ENCODE measurements at regions not wholly inside any gene's neighbourhood (a gene's known extent, or its start where the extent isn't known, plus 50 kb on each side); places are given as distances from the start of the nearest gene placed in this dataset.
"Not testable (repeated sequence)": the region's sequence is repeated elsewhere in the genome, so short reads cannot be mapped to it uniquely, and the experiment has no call there.

DNA sequence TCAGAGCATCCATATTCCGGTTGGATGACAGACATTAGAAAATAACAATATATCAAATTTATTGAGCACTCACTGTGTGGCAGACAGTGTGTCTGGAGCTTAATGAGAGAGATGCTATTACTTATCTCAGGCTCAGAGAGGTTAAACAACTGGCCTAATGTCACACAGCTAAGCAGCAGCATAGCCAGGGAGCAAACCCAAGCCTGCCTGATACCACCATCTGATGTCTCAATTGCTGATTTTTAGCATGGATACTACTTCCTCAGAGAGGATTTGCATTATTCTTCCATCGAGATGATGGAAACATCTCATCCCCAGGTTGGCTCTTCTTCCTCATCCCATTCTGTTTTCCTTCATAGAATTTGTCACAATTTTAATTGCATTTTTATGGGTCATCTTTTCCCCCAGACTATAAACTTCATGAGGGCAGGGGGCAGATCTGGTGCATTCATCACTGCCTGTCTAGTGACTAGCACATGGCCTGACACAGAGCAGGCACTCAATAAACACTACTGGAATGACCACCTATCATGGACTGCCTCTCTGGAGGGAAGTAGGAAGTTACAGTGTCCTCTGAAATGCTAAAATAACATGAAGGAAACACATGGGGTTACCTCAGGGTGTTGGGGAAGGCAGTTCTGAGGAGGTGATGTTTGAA, 344.8 kb upstream of the CCL2 start:
- DNase-seq, result no peak

GRCh38 chr17:33914125-33914524, 341.0 kb upstream of the CCL2 start:
- DNase-seq, result no peak

- DNase-seq, result no peak
Observed at GRCh38 chr17:33922971-33923370, 332.1 kb upstream of the CCL2 start.

- no peak for DNase-seq
Observed at GRCh38 chr17:33924104-33924503, 331.0 kb upstream of the CCL2 start.

- no peak for DNase-seq
Observed at GRCh38 chr17:33925649-33926048, 329.4 kb upstream of the CCL2 start.

DNA sequence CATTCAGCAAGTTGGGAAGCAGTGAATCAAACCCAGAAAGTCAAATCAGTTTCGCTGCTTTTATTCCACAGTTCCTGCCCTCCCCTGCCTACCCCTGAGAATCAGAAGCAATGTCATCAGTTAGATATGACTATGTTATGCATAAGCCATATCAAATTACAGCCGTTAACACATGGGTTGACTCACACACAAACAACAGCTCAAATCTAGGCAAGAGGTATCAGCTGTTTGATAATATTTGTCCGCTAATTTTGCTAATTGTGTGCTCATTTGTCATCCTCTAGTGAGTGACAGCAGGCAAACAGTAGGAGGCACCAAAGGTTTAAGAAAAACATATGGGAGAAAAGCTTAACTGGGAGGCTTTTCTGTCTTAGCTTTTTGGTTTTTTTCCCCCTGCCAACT, 327.4 kb upstream of the CCL2 start:
- DNase-seq, result no peak

GRCh38 chr17:33929181-33929724, 325.8 kb upstream of the CCL2 start:
- no peak for DNase-seq

DNA sequence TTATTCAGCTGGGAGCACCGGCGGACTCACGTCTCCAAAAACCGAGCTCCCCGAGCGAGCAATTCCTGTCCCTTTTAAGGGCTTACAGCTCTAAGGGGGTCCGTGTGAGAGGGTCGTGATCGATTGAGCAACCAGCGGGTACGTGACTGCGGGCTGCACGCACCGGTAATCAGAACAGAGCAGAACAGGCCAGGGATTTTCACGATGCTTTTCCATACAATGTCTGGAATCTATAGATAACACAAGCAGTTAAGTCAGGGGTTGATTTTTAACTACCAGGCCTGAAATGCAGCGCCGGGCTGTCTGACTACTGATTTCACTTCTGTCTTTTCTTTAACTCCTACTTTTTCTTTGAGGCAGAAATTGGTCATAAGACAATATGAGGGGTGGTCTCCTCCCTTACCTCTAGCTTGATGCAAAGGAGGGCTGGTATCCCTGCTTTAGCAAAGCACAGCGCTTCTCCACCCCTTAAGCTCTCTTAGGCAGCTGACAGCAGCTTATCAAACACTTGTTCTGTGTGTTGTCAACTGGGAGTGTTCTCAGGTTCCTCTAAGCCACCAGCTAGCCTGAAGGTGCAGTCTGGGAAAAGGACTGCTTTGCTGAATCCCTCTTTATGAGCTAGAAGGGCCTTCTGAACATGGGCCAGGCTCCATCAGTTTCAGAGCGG, 323.8 kb upstream of the CCL2 start:
- not testable (repeated sequence) for DNase-seq

GRCh38 chr17:33932996-33933395, 322.1 kb upstream of the CCL2 start:
- DNase-seq, result no peak

- DNase-seq, result no peak
Observed at GRCh38 chr17:33933576-33933975, 321.5 kb upstream of the CCL2 start.

DNA sequence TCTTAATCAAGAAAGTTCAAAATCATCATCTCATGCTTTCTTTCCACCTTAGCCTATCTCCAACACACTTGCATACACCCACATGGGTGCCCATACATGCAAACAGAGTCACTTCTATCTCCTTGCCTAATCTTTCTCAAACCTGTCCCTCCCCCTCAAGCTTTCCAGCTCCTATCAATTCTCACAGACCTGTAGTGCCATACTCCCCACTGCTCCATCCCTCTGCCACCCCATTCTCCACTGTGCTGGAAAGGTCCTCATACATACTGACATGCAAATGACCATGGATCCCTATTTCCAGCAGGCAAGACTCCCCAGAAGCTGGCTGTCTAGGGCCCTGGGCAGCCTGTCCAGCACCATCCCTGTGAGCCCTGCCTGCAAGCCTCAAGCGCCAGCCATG, 320.4 kb upstream of the CCL2 start:
- no peak for DNase-seq

DNA sequence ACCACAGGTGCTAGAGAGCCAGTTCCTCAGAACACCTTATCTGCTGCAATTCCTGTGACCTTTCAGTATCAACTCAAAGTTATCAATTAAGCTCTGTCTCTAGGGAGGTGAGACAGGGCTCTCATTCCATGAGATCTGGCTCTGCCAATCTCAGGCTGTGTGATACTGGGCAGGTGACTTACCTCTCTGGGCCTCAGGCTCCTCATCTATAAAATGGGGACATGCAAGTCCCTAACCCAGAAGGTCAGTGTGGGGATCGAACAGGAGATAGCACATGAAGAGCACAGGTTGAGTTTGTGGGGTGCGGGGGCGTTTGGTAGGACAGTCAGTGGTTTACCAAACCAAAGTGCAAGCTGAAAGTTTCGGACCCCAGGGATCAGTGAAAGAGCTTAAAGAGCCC, 319.3 kb upstream of the CCL2 start:
- DNase-seq, result no peak

- no peak for DNase-seq
Observed at GRCh38 chr17:33936764-33937163, 318.3 kb upstream of the CCL2 start.

GRCh38 chr17:33939959-33940358, 315.1 kb upstream of the CCL2 start:
- no peak for DNase-seq

DNA sequence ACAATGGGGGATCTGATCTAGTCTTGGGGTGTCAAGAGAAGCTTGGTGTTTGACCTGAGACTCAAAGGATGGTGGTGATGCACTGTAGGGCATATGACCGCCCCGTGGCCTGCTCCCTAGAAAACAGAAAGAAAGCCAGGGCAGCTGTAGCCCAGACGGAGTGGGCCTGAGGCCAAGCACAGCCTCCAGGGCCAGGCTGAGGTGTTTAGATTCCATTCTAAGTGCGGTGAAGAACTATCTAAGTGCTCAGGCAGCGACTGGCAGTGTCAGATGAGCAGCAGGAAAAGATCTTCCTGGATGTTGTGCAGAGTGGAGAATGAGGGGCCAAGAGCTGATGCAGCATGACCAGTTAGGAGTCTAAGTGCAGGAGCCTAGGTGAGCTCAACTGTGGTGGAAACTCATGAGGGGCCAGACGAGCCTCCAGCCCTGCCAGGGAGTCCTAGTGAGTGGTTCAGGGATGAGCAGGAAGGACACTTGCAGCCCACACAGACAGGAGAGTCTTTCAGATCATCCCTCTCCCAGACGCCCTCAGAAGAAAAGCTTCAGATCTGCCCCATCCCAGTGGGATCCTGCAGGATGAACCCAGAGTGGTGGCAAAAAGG, 314.2 kb upstream of the CCL2 start:
- no peak for DNase-seq

- no peak for DNase-seq
Observed at GRCh38 chr17:33941744-33942143, 313.3 kb upstream of the CCL2 start.

DNA sequence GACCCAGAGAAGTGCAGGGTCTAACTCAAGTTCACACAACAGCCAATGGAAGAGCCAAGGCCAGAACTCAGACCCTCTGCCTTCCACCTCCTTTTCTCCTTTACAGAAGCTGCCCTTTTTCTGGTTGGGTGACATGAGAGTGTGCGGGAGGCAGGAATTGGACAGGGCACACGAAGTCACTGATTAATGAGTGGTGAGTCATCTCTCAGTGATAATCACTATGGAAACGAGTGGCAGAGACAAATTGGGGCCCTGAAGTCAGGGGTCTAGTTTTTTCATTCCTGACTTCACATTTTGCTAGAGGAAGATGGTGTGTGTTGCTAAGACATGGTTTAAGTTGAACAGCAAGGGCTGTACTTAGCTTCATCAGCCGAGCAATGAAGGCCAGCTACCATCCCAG, 312.7 kb upstream of the CCL2 start:
- no peak for DNase-seq

GRCh38 chr17:33944412-33944811, 310.7 kb upstream of the CCL2 start:
- DNase-seq, result no peak

- no peak for DNase-seq
Observed at GRCh38 chr17:33944826-33945225, 310.3 kb upstream of the CCL2 start.

GRCh38 chr17:33945646-33946546, 309.2 kb upstream of the CCL2 start:
- DNase-seq, result no peak

DNA sequence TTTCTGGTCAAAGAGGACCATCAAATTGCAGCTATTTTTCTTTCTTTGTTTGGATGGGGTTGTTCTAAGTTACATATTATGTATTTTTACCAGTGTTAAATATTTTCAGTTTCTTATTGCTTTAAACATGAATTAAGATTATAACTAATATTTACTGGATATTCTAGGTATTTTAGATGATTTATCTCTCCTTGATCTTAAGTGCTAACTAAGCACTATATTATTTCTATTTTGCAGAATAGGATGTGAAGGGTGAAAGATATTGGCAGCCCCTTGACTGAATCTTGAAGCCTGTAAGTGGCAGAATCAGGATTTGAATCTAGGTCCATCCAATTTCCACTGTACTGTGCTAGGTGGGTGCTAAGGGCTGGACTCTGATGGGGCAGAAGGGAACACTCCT, 307.3 kb upstream of the CCL2 start:
- no peak for DNase-seq

- DNase-seq, result no peak
Observed at GRCh38 chr17:33948309-33948708, 306.8 kb upstream of the CCL2 start.

DNA sequence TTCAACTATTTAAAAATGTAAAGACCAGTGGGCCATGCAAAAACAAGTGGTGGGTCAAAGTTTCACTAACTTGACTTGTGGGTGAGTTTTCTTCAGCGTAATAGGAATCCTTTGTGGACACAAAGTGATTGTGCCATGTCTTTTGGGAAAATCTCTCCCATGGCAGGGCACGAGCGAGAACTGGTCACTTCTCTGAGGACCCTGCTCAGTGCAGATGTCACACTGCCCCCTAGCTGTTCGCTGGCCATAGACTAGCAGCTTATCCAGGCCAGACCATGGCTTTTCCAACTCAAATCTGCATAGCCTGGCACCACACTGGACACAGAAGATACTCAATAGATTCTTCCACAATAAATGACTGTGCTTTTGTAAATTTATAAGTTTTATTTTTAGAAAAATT, 306.0 kb upstream of the CCL2 start:
- no peak for DNase-seq
